ENCODE measurements at regions not wholly inside any gene's neighbourhood (a gene's known extent, or its start where the extent isn't known, plus 50 kb on each side); places are given as distances from the start of the nearest gene placed in this dataset.

GRCh38 chr18:34942975-34943374, 98.2 kb upstream of the MAPRE2 start:
- TF ChIP-seq CTCF (IDR thresholded peaks at IDR 0.05) (no peak), POLR2A (IDR thresholded peaks at IDR 0.05) (no peak)

Data from thyroid gland (tissue), 4 donors.